ENCODE measurements at regions not wholly inside any gene's neighbourhood (a gene's known extent, or its start where the extent isn't known, plus 50 kb on each side); places are given as distances from the start of the nearest gene placed in this dataset.

GRCh38 chr14:40485688-40486087 is 1053.5 kb upstream of the FBXO33 start:
- H4K8ac ChIP-seq (replicated peaks; ENCODE audit: insufficient read length, low read depth, low read length) = no peak overlapping the region
- no peaks in the 10 kb centered on the region for H3K23me2 ChIP-seq (ENCODE audit: insufficient read length, low read depth, low read length, poor library complexity, severe bottlenecking)
- no peaks in the 10 kb centered on the region for H3K27me3 ChIP-seq (ENCODE audit: insufficient read depth, low read length)
- H2BK5ac ChIP-seq (ENCODE audit: insufficient read length, low read length) = no peak overlapping the region
- no peak overlapping the region for H2BK15ac ChIP-seq (ENCODE audit: low read depth, low read length)
- H2BK20ac ChIP-seq (ENCODE audit: low read depth, low read length, poor library complexity, severe bottlenecking) = no peak overlapping the region
- no peak overlapping the region for H3K27ac Mint-ChIP-seq
- H3K36me3 Mint-ChIP-seq (ENCODE audit: insufficient read depth in 1 of 3, low read depth in 3 of 3) = no peaks in the 10 kb centered on the region
- H3K9me3 ChIP-seq (ENCODE audit: control insufficient read depth, low read depth, low read length) = no peaks in the 10 kb centered on the region
- H3K23ac ChIP-seq (ENCODE audit: insufficient read length, low read depth, low read length) = no peak overlapping the region
- H2AFZ ChIP-seq (ENCODE audit: low read length) = no peak overlapping the region
- H3K27me3 Mint-ChIP-seq (ENCODE audit: low read depth) = no peaks in the 10 kb centered on the region; the same call in 1 of the 2 replicates
- H2BK12ac ChIP-seq (ENCODE audit: insufficient read length, low read depth, low read length) = no peak overlapping the region
- H3K4me2 ChIP-seq (ENCODE audit: insufficient read depth, insufficient read length, low read length) = no peak overlapping the region
- no peak overlapping the region for H3K18ac ChIP-seq (ENCODE audit: insufficient read length, low read depth, low read length)
- H3K4me1 Mint-ChIP-seq = 0 out of 4 replicates have a peak, but pooled peaks cover 0 to 2% of the 10 kb centered on the region in 2 experiments
- no peaks in the 10 kb centered on the region for H3K79me1 ChIP-seq (ENCODE audit: insufficient read depth, low read depth, low read length, poor library complexity, severe bottlenecking)
- no peak overlapping the region for H3K9ac ChIP-seq (ENCODE audit: extremely low read depth, insufficient read length, low read length)
- H3K9me3 Mint-ChIP-seq = no peaks in the 10 kb centered on the region
- H4K91ac ChIP-seq (ENCODE audit: insufficient read length, low read depth, low read length) = no peak overlapping the region
- H4K20me1 ChIP-seq (ENCODE audit: control insufficient read depth, insufficient read depth, insufficient read length) = no peaks in the 10 kb centered on the region
- no peaks in the 10 kb centered on the region for H3K79me2 ChIP-seq (ENCODE audit: insufficient read depth, low read length)
- H3K4ac ChIP-seq (ENCODE audit: low read depth, low read length) = no peak overlapping the region
- no peaks in the 10 kb centered on the region for H3K4me1 ChIP-seq (ENCODE audit: insufficient read depth, low read length)
- H3K27ac ChIP-seq (ENCODE audit: insufficient read length, low read depth, low read length) = no peak overlapping the region
- H2AK5ac ChIP-seq (ENCODE audit: insufficient read length, low read length) = no peak overlapping the region
- H4K5ac ChIP-seq (ENCODE audit: insufficient read length, low read depth, low read length) = no peak overlapping the region
- no peak for DNase-seq
- no peak overlapping the region for H3K4me3 Mint-ChIP-seq
- no peak overlapping the region for H3K56ac ChIP-seq (ENCODE audit: insufficient read length, low read depth, low read length)
- TF ChIP-seq, protein P1, sequence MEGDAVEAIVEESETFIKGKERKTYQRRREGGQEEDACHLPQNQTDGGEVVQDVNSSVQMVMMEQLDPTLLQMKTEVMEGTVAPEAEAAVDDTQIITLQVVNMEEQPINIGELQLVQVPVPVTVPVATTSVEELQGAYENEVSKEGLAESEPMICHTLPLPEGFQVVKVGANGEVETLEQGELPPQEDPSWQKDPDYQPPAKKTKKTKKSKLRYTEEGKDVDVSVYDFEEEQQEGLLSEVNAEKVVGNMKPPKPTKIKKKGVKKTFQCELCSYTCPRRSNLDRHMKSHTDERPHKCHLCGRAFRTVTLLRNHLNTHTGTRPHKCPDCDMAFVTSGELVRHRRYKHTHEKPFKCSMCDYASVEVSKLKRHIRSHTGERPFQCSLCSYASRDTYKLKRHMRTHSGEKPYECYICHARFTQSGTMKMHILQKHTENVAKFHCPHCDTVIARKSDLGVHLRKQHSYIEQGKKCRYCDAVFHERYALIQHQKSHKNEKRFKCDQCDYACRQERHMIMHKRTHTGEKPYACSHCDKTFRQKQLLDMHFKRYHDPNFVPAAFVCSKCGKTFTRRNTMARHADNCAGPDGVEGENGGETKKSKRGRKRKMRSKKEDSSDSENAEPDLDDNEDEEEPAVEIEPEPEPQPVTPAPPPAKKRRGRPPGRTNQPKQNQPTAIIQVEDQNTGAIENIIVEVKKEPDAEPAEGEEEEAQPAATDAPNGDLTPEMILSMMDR (conservative IDR thresholded peaks at IDR 0.05) = no peak
- H2BK120ac ChIP-seq (ENCODE audit: low read depth, low read length, poor library complexity, severe bottlenecking) = no peak overlapping the region
- no peak overlapping the region for H3K14ac ChIP-seq (ENCODE audit: insufficient read depth, low read length)
- H3T11ph ChIP-seq (ENCODE audit: low read length) = no peak overlapping the region
